Stomach smooth muscle (tissue), 2 donors: ENCODE measurements at regions not wholly inside any gene's neighbourhood (a gene's known extent, or its start where the extent isn't known, plus 50 kb on each side); places are given as distances from the start of the nearest gene placed in this dataset.
"Not testable (repeated sequence)": the region's sequence is repeated elsewhere in the genome, so short reads cannot be mapped to it uniquely, and the experiment has no call there.

Source experiments
- H3K27ac ChIP-seq: one replicate; pipeline ENCODE4 v1.7.0; 2013; ENCODE audit warnings: mild to moderate bottlenecking, low read length, inconsistent platforms
- H3K27me3 ChIP-seq, 2 donors: one replicate each; pipeline ENCODE4 v1.7.0; 2013; ENCODE audit warnings: low read length in 2 of 2; ENCODE audit not compliant: insufficient read depth in 2 of 2, control insufficient read depth in 1 of 2
- H3K36me3 ChIP-seq, 2 donors: one replicate each; pipeline ENCODE4 v1.7.0; 2013; ENCODE audit warnings: low read length in 2 of 2; ENCODE audit not compliant: control insufficient read depth in 2 of 2, insufficient read depth in 2 of 2
- H3K4me1 ChIP-seq: one replicate; pipeline ENCODE4 v1.7.0; 2013; ENCODE audit warnings: low read length; ENCODE audit not compliant: control insufficient read depth, insufficient read depth
- H3K4me3 ChIP-seq, 2 donors: one replicate each; pipeline ENCODE4 v1.7.0; 2013; ENCODE audit warnings: low read length in 2 of 2
- H3K9ac ChIP-seq, 2 donors: one replicate each; pipeline ENCODE4 v1.7.0; 2013; ENCODE audit warnings: low read length in 2 of 2, mild to moderate bottlenecking in 1 of 2
- H3K9me3 ChIP-seq, 2 donors: one replicate each; pipeline ENCODE4 v1.7.0; 2013; ENCODE audit warnings: low read length in 2 of 2; ENCODE audit not compliant: control insufficient read depth in 2 of 2
- donor health status: healthy.
- donor health status: Pancreatic carcinoma.

DNA sequence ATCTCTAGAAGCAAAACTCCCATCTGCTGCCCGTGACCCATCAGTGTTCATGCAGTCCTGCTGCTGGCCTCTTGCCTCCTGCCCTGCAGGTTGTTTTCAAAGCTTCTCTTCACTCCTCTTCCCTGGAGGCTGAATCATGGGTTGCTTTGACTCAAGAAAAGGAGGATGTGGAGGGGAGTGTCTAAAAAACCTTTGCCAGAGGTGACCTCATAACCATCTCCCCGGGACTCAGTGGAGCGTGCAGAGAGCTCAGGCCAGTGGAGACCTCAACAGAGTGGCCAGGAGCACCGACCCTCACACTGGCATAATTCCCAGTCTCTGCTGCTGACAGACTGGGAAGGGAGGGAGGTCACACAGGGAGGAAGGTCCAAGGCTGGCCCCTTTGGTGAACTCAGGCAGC, 60.9 kb upstream of the ITGA11 start:
- Histone ChIP-seq H3K27me3 (peaks cover 2 to 8% of the 10 kb centered on the region in 2 donors), H3K4me1 (peaks cover 2% of the 10 kb centered on the region), H3K36me3 (no peaks in the 10 kb centered on the region), H3K27ac (no peak overlapping the region), H3K4me3 (no peak overlapping the region), H3K9me3 (peaks cover 0 to 2% of the 10 kb centered on the region in 2 donors), H3K9ac (no peak overlapping the region)

DNA sequence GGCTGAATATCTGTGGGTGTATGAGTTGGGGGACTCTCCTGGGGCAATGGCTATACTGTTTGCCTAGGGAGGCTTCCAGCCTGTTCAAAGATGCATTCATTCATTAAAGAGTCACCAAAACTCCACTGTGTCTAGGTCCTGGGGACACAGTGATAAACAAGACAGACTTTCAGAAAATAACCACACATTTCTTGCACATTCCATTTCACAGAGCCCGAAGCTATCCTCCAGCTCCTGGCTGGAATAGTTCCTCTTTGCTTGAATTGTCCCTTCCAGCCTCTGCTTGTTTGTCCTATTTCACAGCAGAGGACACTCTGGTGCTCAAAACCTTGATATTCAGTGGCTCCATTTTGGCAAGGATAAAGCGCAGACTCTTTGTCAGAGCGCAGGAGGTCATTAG, 61.7 kb upstream of the ITGA11 start:
- Histone ChIP-seq H3K9me3 (no peaks in the 10 kb centered on the region), H3K36me3 (no peaks in the 10 kb centered on the region), H3K4me3 (no peak overlapping the region), H3K27ac (no peak overlapping the region), H3K4me1 (peaks cover 2% of the 10 kb centered on the region), H3K9ac (no peak overlapping the region), H3K27me3 (peaks cover 2 to 8% of the 10 kb centered on the region in 2 donors)

- peaks cover 2 to 8% of the 10 kb centered on the region in 2 donors for H3K27me3 ChIP-seq
- H3K4me1 ChIP-seq, result peaks cover 2% of the 10 kb centered on the region
These were observed 62.7 kb upstream of the ITGA11 start for GRCh38 chr15:68494573-68495110.

GRCh38 chr15:68495221-68495950, 63.4 kb upstream of the ITGA11 start:
- no peaks in the 10 kb centered on the region for H3K9me3 ChIP-seq
- no peak overlapping the region for H3K9ac ChIP-seq
- H3K27me3 ChIP-seq, result peaks cover 2 to 8% of the 10 kb centered on the region in 2 donors
- no peak overlapping the region for H3K4me3 ChIP-seq
- peaks cover 4% of the 10 kb centered on the region for H3K4me1 ChIP-seq
- no peaks in the 10 kb centered on the region for H3K36me3 ChIP-seq
- no peak overlapping the region for H3K27ac ChIP-seq

More at GRCh38 chr15:68494573-68495110, 62.7 kb upstream of the ITGA11 start:
- H3K27ac ChIP-seq, result no peak overlapping the region
- H3K9ac ChIP-seq, result no peak overlapping the region
- H3K36me3 ChIP-seq, result no peaks in the 10 kb centered on the region
- H3K9me3 ChIP-seq, result no peaks in the 10 kb centered on the region
- H3K4me3 ChIP-seq, result no peak overlapping the region

GRCh38 chr15:68495981-68496705, 64.2 kb upstream of the ITGA11 start:
- no peaks in the 10 kb centered on the region for H3K9me3 ChIP-seq
- H3K36me3 ChIP-seq, result no peaks in the 10 kb centered on the region
- H3K4me3 ChIP-seq, result no peak overlapping the region
- H3K27me3 ChIP-seq, result peaks cover 2 to 8% of the 10 kb centered on the region in 2 donors
- no peak overlapping the region for H3K9ac ChIP-seq
- H3K4me1 ChIP-seq, result peaks cover 7% of the 10 kb centered on the region
- no peak overlapping the region for H3K27ac ChIP-seq

DNA sequence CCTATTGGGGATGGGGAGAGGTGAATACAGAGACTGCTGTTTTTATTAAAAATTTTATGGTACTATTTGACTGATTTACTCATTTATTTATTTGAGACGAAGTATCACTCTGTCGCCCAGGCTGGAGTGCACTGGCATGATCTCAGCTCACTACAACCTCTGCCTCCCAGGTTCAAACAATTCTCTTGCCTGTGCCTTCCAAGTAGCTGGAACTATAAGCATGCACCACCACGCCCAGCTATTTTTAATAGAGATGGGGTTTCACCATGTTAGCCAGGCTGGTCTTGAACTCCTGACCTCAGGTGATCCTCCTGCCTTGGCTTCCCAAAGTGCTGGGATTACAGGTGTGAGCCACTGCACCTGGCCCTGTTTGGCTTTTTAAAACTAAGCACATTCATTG, 64.8 kb upstream of the ITGA11 start:
- not testable (repeated sequence) for H3K27me3 ChIP-seq, H3K9me3 ChIP-seq, H3K36me3 ChIP-seq, H3K9ac ChIP-seq, H3K4me3 ChIP-seq, H3K27ac ChIP-seq, H3K4me1 ChIP-seq

DNA sequence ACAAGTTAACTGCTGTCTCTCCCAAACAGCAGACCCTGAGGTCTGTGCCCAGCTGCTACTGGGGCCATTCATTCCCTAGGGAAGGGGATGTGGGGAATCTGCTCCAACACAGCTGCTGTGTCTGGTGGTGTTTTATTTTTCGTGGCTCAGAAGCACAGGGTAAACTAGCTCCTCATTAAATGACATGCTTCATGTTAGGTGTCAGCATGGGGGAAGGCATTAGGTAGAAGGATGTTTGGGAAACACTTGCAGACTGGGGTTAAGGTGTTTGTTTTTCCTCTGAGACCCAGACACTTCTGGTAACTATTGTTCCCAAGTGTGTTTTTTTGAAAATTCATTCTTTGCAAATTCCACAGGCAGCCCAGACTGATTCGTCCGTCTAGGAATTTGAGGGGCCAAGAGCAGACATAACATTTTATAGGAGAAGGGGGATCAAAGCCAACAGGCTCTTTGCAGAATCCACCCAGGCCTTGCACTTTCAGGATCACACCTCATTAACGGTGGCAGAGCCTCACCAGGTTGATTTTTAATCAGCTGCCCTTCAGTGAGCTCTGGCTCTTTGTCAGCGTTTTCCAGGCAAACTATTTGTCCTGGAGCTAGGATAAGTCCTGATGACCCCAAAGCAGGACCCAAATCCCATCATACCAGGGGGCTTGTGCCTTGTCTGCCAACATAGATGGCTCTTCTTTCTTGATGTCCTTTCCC, 65.4 kb upstream of the ITGA11 start:
- H3K9me3 ChIP-seq, result no peaks in the 10 kb centered on the region
- H3K9ac ChIP-seq, result no peak overlapping the region
- H3K36me3 ChIP-seq, result no peaks in the 10 kb centered on the region
- no peak overlapping the region for H3K4me3 ChIP-seq
- no peak overlapping the region for H3K27ac ChIP-seq
- peaks cover 2 to 6% of the 10 kb centered on the region in 2 donors for H3K27me3 ChIP-seq
- H3K4me1 ChIP-seq, result peaks cover 7% of the 10 kb centered on the region

DNA sequence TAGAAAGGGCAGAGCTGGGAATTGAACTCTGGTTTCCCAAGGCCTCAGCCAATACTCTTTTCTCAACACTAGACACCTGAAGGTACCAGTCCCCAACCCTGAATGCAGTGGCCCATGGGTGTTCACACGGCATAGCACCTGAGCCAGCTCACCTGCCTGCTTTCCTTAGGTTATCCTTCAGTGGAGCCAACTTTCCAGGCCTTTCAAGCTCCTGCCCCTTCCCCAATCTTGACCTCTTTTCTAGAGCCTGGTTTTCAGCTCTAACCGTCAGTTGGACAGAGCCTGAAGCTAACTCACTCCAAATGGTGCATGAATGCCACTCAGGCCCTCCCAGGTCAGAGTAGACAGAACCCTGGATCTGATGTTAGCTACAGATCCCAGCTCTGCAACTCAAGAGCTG, 66.1 kb upstream of the ITGA11 start:
- Histone ChIP-seq H3K4me1 (peaks cover 5% of the 10 kb centered on the region), H3K9ac (no peak overlapping the region)

GRCh38 chr15:68499620-68500312, 67.8 kb upstream of the ITGA11 start:
- no peak overlapping the region for H3K4me3 ChIP-seq
- no peaks in the 10 kb centered on the region for H3K9me3 ChIP-seq
- H3K27me3 ChIP-seq, result peaks cover 0 to 6% of the 10 kb centered on the region in 2 donors
- H3K36me3 ChIP-seq, result no peaks in the 10 kb centered on the region
- H3K9ac ChIP-seq, result no peak overlapping the region
- no peak overlapping the region for H3K27ac ChIP-seq
- H3K4me1 ChIP-seq, result peaks cover 8% of the 10 kb centered on the region

More for the DNA sequence above, 66.1 kb upstream of the ITGA11 start:
- H3K36me3 ChIP-seq, result no peaks in the 10 kb centered on the region
- H3K27me3 ChIP-seq, result peaks cover 2 to 6% of the 10 kb centered on the region in 2 donors
- H3K9me3 ChIP-seq, result no peaks in the 10 kb centered on the region
- no peak overlapping the region for H3K4me3 ChIP-seq
- no peak overlapping the region for H3K27ac ChIP-seq
